ENCODE measurements at regions not wholly inside any gene's neighbourhood (a gene's known extent, or its start where the extent isn't known, plus 50 kb on each side); places are given as distances from the start of the nearest gene placed in this dataset.
"Not testable (repeated sequence)": the region's sequence is repeated elsewhere in the genome, so short reads cannot be mapped to it uniquely, and the experiment has no call there.

DNA sequence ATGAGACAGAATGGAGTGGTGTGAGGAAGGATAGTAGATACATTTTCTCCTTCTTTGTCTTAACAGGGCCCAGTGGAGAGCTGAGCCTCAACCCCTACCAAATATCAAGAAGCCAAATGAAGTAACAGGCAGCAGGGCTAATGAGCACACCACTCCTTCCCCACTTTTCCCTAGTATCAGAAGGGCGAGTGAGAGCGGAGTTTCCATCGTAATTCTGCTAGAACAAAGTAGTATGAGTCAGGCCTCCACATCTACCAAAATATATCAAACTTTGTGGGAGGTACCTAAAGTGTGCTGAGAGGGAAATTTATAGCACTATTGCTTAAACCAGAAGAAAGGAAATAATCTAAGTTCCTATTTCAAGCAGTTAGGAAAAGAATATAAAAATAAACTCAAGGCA, 769.0 kb upstream of the RGMB start (continued):
- TF ChIP-seq, protein P1, sequence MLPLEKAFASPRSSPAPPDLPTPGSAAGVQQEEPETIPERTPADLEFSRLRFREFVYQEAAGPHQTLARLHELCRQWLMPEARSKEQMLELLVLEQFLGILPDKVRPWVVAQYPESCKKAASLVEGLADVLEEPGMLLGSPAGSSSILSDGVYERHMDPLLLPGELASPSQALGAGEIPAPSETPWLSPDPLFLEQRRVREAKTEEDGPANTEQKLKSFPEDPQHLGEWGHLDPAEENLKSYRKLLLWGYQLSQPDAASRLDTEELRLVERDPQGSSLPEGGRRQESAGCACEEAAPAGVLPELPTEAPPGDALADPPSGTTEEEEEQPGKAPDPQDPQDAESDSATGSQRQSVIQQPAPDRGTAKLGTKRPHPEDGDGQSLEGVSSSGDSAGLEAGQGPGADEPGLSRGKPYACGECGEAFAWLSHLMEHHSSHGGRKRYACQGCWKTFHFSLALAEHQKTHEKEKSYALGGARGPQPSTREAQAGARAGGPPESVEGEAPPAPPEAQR (CRISPR knock-in tag; IDR thresholded peaks at IDR 0.05), result no peak
- TF ChIP-seq NFATC4 (CRISPR knock-in tag; IDR thresholded peaks at IDR 0.05) (no peak), FOXP1 (CRISPR knock-in tag; IDR thresholded peaks at IDR 0.05; ENCODE audit: borderline replicate concordance) (no peak), MYBL2 (CRISPR knock-in tag; IDR thresholded peaks at IDR 0.05) (no peak), FOXK1 (CRISPR knock-in tag; IDR thresholded peaks at IDR 0.05) (no peak), TEAD4 (CRISPR knock-in tag; IDR thresholded peaks at IDR 0.05) (no peak), RELA (CRISPR knock-in tag; IDR thresholded peaks at IDR 0.05; ENCODE audit: borderline replicate concordance) (no peak), ZNF232 (CRISPR knock-in tag; IDR thresholded peaks at IDR 0.05) (no peak)
- TF ChIP-seq, protein P2, sequence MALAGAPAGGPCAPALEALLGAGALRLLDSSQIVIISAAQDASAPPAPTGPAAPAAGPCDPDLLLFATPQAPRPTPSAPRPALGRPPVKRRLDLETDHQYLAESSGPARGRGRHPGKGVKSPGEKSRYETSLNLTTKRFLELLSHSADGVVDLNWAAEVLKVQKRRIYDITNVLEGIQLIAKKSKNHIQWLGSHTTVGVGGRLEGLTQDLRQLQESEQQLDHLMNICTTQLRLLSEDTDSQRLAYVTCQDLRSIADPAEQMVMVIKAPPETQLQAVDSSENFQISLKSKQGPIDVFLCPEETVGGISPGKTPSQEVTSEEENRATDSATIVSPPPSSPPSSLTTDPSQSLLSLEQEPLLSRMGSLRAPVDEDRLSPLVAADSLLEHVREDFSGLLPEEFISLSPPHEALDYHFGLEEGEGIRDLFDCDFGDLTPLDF (CRISPR knock-in tag; IDR thresholded peaks at IDR 0.05), result no peak
- TF ChIP-seq, protein P3, sequence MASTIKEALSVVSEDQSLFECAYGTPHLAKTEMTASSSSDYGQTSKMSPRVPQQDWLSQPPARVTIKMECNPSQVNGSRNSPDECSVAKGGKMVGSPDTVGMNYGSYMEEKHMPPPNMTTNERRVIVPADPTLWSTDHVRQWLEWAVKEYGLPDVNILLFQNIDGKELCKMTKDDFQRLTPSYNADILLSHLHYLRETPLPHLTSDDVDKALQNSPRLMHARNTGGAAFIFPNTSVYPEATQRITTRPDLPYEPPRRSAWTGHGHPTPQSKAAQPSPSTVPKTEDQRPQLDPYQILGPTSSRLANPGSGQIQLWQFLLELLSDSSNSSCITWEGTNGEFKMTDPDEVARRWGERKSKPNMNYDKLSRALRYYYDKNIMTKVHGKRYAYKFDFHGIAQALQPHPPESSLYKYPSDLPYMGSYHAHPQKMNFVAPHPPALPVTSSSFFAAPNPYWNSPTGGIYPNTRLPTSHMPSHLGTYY (CRISPR knock-in tag; IDR thresholded peaks at IDR 0.05), result no peak

DNA sequence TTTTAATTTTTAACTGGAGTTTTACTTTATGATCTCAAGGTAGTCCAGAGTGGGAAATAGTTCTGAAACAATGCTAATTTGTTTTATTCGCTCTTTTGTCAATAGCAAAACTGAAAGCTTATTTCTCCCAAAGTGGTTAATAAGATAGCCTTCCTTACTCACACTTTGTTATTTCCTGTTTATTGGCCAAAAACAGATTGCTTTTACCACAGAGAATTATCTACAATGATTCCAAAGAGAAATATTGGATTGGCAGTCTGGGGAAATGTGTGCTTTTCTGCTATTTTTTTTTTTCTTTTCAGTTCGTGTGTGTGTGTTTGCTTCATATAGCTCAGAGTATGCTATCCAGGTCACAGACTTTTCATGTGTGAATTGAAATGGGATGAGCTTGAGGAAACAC, 756.7 kb upstream of the RGMB start:
- no peak for DNase-seq (ENCODE audit: low spot score)
- H3K9me3 Mint-ChIP-seq, result peaks cover 28% of the 10 kb centered on the region
- no peaks in the 10 kb centered on the region for H3K27me3 Mint-ChIP-seq (ENCODE audit: low read depth)
- ChIA-PET CTCF (no interaction called here), POLR2A (no interaction called here)
- no peaks in the 10 kb centered on the region for H3K4me1 Mint-ChIP-seq
- TF ChIP-seq NR2C2 (CRISPR knock-in tag; IDR thresholded peaks at IDR 0.05) (no peak), NR3C1 (CRISPR knock-in tag; conservative IDR thresholded peaks at IDR 0.05; ENCODE audit: low read depth) (no peak), CBFB (CRISPR knock-in tag; IDR thresholded peaks at IDR 0.05; ENCODE audit: low read depth) (no peak), CREM (CRISPR knock-in tag; IDR thresholded peaks at IDR 0.05) (no peak), TEAD1 (CRISPR knock-in tag; IDR thresholded peaks at IDR 0.05) (no peak), JAZF1 (CRISPR knock-in tag; IDR thresholded peaks at IDR 0.05) (no peak), RORB (CRISPR knock-in tag; IDR thresholded peaks at IDR 0.05) (no peak), PRRX2 (CRISPR knock-in tag; IDR thresholded peaks at IDR 0.05) (no peak)
- TF ChIP-seq, protein P2 (CRISPR knock-in tag; IDR thresholded peaks at IDR 0.05), result no peak
- TF ChIP-seq, protein P4, sequence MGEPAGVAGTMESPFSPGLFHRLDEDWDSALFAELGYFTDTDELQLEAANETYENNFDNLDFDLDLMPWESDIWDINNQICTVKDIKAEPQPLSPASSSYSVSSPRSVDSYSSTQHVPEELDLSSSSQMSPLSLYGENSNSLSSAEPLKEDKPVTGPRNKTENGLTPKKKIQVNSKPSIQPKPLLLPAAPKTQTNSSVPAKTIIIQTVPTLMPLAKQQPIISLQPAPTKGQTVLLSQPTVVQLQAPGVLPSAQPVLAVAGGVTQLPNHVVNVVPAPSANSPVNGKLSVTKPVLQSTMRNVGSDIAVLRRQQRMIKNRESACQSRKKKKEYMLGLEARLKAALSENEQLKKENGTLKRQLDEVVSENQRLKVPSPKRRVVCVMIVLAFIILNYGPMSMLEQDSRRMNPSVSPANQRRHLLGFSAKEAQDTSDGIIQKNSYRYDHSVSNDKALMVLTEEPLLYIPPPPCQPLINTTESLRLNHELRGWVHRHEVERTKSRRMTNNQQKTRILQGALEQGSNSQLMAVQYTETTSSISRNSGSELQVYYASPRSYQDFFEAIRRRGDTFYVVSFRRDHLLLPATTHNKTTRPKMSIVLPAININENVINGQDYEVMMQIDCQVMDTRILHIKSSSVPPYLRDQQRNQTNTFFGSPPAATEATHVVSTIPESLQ (CRISPR knock-in tag; IDR thresholded peaks at IDR 0.05), result no peak
- H3K4me3 Mint-ChIP-seq, result no peak overlapping the region
- no peak for ATAC-seq
- no peak overlapping the region for H3K27ac Mint-ChIP-seq
- 0 out of 2 replicates have a peak, but pooled peaks cover 3% of the 10 kb centered on the region for H3K36me3 Mint-ChIP-seq

DNA sequence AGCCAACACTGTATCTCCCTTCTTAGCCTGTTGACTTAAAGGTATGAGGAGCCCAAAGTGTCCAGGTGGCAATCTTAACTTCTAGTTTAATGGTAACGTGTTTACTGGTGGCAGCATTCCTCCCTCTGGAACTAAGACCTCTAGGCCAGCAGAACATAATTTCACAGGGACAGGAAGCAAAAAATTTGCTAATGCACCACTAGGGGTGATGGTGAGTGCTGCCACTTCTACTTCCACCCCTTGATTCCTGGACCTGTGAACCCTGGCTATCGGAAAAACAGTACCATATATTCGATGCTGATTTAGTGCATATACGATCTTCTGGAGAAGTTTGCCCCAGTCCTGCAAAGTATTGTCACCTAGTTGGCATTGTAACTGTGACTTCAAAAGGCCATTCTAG, 743.2 kb upstream of the RGMB start:
- CTCF ChIA-PET; H3K27me3 Mint-ChIP-seq (ENCODE audit: low read depth); ATAC-seq: not testable (repeated sequence)

DNA sequence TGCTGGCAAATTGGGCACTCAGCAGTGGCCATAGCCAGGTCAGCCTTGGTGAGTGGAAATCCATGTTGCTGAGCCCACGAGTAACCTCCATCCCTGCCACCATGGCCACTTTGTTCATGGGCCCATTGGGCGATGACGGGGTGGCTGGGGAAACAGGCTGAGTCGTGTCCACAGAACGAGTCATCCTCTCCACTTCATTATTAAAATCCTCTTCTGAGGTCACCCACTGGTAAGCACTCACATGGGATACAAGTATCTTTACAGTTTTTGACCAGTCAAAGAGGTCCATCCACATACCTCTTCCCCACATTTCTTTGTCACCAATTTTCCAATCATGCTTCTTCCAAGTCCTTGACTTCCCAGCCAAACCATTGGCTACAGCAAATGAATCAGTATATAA, 742.4 kb upstream of the RGMB start:
- H3K27ac Mint-ChIP-seq; POLR2A ChIA-PET; ATAC-seq; H3K36me3 Mint-ChIP-seq; H3K4me1 Mint-ChIP-seq; H3K27me3 Mint-ChIP-seq (ENCODE audit: low read depth); DNase-seq (ENCODE audit: low spot score); H3K4me3 Mint-ChIP-seq; CTCF ChIA-PET: not testable (repeated sequence)
- H3K9me3 Mint-ChIP-seq, result peaks cover 45% of the 10 kb centered on the region

More for the DNA sequence above, 743.2 kb upstream of the RGMB start:
- H3K27ac Mint-ChIP-seq; H3K4me1 Mint-ChIP-seq; POLR2A ChIA-PET; H3K4me3 Mint-ChIP-seq; DNase-seq (ENCODE audit: low spot score); H3K36me3 Mint-ChIP-seq: not testable (repeated sequence)
- peaks cover 49% of the 10 kb centered on the region for H3K9me3 Mint-ChIP-seq

Measured in WTC11 (cell line).